PC-3 (cell line): ENCODE measurements at regions not wholly inside any gene's neighbourhood (a gene's known extent, or its start where the extent isn't known, plus 50 kb on each side); places are given as distances from the start of the nearest gene placed in this dataset.

Experiments
- CTCF ChIP-seq: fragments of 300-600 bp; sonication (generic); conservative IDR thresholded peaks from 2 replicates; pipeline ENCODE4 v1.5.1; 2017; ENCODE audit warnings: antibody characterized with exemption, low read depth, mild to moderate bottlenecking, low read length
- EZH2 ChIP-seq: fragments of 300-600 bp; sonication (generic); IDR thresholded peaks from one replicate; pipeline ENCODE4 v1.6.1; 2017; ENCODE audit warnings: antibody characterized with exemption, mild to moderate bottlenecking, low read length; ENCODE audit not compliant: unreplicated experiment
- EZH2phosphoT487 ChIP-seq: fragments of 300-600 bp; sonication (generic); IDR thresholded peaks from 2 replicates; pipeline ENCODE4 v1.6.1; 2018; ENCODE audit warnings: mild to moderate bottlenecking, antibody characterized with exemption, low read length, borderline replicate concordance

GRCh38 chr6:156194981-156195380, 582.2 kb upstream of the ARID1B start:
- no peak for TF ChIP-seq EZH2phosphoT487
- no peak for TF ChIP-seq CTCF
- TF ChIP-seq EZH2 = no peak
